UCSD-AML1 (cell line): ENCODE measurements at regions not wholly inside any gene's neighbourhood (a gene's known extent, or its start where the extent isn't known, plus 50 kb on each side); places are given as distances from the start of the nearest gene placed in this dataset.
A peak's percentile ranks its signal among the peaks of the same experiment; 100 is the strongest.
"Not testable (repeated sequence)": the region's sequence is repeated elsewhere in the genome, so short reads cannot be mapped to it uniquely, and the experiment has no call there.

Experiments
- DNase-seq: peaks from one replicate; lab custom pipeline; 2025; ENCODE audit not compliant: unreplicated experiment; lab: John Stamatoyannopoulos, UW

DNA sequence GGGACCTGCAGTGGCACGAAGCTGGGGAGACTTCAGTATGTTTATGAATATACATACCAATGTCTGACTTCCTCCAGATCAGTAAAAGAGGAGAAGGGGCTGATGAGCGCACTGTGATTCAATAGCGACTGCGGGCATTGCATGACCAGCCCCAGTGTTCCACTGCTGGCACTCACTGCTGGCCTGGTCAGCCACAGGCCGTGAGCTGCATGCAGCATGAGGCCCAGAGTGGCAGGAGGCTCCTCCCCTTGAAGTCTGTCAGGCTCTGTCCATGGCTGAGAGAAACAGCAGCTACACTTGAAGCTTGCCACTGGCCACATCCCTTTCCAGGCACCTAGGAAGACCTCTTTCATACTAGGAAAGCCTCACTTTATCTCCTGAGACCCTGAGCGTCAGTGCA lies 265.9 kb upstream of the CDYL start:
- DNase-seq: no peak

DNA sequence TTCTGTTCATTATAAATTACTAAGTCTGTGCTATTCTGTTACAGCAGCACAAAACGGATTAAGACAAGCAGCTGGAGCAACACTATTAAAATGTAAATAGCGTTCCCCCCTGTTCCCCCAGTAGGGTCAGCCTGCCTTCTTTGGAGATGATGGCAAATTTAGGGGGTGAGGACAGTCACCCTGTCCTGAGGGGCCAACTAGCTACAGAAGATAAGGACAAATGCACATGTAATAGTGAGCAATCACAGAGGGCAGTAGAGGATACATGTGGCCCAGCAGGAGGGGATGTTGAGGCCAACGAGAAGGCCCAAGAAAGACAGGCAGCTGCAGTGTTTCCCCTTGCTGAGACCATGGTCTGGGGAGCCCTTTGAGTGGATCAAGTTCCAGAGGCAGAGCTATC lies 266.7 kb upstream of the CDYL start:
- no peak for DNase-seq

DNA sequence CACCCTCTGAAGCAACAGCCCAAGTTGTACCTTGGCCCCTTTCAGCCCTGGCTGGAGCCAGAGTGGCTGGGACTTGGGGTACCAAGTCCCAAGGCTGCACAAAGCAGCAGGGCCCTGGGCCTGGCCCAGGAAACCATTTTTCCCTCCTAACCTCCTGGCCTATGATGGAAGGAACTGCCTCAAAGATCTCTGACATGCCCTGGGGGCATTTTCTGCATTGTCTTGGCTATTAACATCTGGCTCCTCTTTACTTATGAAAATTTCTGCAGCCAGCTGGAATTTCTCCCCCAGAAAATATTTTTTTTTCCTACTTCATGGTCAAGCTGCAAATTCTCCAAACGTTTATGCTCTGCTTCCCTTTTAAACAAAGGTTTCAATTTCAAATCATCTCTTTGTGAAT lies 269.4 kb upstream of the CDYL start:
- no peak for DNase-seq

DNA sequence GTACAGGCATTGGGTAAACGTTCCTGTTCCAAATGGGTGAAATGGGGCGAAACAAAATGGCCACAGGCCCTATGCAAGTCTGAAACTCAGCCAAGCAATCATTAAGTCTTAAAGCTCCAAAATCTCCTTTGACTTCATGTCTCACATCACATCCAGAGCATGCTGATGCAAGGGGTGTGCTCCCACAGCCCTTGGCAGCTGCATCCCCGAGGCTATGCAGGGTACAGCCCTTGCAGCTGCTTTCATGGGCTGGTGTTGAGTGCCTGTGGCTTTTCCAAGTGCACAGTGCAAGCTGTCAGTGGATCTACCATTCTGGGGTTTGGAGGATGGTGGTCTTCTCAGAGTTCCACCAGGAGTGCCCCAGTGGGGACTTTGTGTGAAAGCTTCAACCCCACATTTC lies 270.0 kb upstream of the CDYL start:
- DNase-seq: no peak

DNA sequence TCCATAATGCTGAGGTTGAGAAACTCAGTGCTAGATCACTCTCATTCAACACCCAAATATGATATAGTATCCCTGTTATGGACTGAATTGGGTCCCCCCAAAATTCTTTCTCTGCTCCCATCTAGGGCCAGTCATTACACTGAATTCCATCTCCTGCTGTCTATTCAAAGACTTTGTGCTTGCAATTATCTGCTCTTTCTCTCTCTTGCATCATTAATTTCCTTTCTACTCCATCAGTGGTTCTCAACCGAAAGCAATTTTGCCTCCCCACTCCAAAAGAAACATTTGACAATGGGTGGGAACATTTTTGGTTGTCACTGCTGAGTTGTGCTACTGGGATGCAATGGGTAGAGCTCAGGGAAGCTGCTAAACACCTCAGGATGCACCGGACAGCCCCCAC lies 271.5 kb upstream of the CDYL start:
- DNase-seq: no peak

DNA sequence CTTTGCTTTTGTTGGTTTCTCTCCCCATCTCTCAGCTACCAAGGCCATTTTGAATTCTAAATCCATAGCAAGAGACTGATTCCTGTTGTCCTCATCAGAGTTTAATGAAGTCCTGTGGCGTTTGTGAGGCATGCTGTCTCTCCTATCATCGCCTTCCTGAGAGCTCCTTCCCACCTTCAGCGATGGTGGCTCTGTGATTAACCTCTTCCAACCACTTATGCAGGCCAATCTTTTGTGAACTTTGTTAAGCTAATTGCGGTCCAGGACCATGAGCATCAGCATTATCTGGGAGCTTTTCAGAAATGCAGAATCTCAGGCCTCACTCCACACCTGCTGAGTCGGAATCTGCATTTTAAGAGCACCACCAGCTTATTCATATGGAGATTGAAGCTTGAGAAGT lies 272.5 kb upstream of the CDYL start:
- no peak for DNase-seq

DNA sequence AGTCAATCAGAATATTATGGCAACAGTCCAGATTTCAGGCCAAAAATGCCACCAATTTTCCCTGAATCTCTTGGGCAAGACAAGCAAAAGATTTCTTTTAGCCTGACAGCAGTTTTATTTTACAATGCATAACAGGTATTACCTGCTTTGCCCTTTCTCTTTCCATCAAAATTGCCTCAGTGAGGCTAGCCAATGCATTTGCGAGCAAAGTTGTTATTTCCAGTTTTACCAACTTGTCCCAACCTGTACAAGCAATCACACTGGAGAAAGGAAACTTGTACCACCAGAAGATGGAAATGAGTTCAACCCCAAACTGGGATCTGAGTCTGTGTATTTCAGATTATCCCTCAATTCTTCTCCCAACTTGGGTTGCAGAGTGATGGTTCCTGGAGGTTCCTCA lies 279.9 kb upstream of the CDYL start:
- DNase-seq: no peak

DNA sequence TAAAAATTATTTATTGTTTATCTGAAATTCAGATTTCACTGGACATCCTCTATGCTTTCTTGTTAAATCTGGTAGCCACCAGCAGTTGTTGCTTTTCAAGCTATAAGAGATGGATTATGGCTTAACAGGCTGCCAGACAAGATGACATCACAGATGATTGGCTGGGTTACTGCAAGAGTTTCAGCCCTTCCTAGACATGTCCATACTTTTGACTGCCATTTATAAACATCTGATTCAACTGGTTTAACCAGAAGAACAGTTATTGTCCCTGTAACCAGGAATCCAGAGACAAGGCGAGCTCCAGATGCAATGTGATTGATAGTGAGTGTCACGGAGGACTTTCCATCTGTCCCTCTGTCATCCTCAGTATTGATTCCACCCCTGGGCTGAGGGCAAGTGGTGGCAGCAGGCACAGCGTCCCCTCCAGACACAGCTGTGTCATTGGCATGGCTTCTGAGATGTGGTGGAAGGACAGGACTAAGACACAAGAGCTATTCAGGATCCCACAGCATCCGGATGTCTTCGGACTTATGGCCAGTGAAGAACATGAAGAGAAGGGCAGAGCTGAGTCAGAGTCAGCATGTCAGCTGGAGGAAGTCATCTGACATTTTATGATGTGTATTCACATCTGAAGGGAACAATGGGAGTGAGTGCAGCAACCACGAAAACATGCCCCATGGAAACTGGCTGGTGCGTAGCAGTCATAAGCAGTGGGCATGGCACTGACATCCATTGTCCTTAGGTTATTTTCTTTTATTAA lies 284.5 kb upstream of the CDYL start:
- peak; percentile 19 for DNase-seq

DNA sequence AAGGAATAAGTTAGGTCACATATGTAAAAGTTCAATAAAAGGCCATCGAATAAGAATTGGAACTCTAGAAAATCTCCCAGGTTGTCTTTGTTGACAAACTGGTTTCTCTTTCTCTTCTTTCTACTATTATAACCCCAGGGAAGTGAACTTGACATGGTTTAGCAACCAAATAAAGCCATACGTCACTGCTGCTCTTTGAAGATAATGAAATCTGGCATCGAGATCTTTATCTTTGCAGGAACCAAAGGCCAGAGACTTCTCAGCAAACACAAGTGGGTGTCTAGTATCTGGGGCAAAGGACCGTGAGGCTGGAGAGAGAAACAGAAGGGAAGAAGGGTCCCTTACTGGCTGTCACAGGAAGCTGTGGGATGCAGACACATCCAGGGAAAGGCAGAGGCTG lies 286.7 kb upstream of the CDYL start:
- DNase-seq: no peak

DNA sequence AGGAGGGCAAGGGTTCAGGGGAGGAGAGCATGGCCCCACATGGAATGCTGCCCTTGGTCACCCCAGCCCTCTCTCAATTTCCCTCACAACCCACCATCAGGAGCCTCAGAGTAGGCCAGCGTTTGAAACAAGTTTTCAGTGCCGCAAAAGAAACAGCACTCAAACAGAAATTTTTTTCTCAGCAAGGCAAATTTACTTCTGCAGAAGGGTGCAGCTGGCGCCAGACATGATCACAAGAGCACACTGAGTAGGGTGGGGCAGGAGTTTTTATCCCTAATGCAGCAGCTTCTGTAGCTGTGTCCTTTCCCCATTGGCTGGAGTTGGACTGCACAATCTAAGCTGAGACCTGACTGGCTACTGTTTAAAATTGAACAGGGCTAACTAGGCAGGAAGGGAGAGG lies 287.8 kb upstream of the CDYL start:
- DNase-seq: no peak

DNA sequence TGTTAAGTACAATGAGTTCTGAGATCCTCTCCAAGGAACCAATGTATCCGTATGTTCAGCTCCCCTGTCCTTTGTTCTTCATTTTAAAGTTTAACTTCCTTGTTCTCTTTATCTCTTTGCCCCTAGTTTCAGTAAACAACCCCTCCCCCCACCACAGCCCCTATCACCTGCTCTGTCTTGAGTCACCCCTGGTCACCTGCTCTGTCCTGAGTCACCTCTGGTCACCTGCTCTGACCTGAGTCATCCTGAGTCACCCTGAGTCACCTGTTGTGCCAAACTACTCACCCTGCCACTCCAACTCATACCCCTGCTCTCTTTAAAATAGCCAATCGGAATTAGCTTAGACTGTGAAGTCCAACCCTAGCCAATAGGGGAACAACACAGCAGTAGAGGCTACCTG lies 288.7 kb upstream of the CDYL start:
- no peak for DNase-seq

DNA sequence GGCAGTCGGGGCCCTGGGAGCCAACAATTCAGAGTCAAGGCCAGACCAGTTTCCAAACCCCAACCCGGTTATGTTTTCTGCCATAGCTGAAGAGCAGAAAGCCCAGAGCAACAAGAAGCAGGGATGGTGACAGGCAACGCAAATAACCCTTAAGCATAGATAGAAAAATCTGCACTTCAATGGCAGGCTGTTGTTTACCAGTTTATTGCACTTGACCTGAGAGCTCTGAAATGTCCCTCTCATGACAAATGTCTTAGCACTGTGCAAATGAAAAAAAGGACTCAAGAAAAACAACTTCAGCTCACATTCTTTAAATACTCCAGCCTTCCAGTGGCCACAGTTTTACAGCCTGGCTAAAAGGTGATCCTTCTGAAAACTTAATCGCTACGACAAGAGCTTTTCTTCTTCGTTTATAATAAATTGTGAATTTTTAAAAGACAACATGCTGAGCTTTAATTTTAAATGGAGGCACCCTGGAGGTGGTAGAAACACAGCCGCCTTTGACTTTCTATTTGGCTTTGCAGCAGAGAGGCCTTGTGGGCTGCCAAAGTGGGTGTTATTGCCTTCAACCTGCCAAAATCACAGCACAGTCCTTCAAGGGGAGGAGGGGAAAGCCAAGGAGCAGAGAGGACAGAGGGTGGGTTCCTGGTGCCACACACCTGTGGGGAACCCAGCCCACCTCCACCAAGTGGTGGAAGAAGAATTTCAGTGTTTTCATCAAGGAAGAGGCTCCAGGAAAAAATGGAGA lies 289.5 kb upstream of the CDYL start:
- DNase-seq: no peak

DNA sequence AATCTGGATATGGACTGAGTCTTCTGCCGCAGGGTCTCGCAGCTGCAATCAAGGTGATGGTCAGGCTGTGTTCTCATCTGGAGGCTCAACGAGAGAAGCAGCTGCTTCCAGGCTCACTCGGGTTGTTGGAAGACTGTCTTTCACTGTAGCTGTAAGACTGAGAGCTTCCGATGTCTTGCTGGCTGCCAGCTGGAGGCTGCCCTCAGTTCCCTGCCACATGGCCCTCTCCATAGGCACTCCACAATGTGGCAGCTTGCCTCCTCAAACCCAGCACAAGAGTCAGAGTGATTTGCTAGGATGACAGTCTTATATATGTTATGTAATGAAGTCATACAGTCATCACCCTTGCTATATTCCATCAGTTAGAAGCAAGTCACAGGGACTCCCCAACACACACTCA lies 290.5 kb upstream of the CDYL start:
- no peak for DNase-seq

DNA sequence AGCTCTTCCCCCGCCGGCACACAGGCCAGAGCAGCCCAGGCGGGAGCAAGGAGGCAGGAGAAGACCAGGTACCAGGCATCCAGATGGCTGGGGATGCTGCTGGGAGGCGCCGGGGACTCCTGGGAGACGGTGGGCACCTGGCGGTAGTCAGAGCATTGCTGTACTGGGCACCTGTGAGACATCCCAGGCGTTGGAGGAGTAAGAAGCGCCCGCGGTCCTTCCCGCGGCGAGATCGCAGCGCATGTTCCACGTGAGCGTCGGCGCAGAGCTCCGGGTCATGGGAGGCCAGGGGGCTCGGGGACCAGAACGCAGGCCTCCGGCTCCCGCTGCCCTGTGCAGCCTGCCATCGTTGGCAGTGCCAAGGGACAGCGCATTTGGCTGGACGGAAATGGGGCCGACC lies 293.7 kb upstream of the CDYL start:
- DNase-seq: no peak

DNA sequence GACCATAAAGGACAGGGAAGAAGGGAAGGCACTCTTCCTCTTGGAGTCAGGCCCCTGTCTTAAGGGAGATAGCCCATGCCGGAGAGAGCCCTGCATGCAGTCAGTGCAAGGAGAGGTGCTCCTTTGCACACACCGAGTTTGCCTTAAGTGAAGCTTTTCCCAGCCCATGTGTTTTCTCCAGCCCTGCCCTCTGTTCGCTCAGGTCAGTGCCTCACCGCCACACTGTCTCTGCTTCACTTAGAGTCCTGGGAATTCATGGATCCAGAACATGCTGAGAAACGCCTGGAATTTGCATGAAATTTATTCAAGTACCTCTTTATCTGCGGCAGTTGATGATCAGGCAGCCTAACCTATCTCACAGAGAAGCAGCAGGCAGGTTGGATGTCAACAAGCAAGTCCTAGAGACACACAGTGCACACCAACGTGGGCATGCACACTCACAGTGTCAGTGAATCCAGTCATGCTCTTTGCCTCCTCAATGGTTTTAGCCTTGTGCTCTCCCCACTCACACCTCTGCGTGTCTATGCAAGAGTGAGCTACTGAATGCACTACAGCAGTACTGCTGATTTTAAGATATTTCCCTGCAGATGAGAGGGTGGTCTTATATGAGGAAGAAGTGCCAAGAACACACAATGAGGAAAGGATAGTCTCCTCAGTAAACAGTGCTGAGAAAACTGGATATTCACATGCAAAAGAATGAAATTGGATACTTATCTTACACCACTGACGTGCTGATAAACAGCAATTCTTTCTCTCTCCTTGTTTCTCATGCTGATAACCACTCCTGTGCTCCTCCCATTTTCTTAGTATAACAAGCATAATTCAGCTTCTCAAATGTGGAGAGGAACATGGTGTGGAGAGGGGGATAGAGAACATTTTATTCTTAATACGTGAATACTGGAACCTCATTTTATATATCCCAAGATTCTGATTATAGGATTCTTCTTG lies 295.1 kb upstream of the CDYL start:
- DNase-seq: no peak

DNA sequence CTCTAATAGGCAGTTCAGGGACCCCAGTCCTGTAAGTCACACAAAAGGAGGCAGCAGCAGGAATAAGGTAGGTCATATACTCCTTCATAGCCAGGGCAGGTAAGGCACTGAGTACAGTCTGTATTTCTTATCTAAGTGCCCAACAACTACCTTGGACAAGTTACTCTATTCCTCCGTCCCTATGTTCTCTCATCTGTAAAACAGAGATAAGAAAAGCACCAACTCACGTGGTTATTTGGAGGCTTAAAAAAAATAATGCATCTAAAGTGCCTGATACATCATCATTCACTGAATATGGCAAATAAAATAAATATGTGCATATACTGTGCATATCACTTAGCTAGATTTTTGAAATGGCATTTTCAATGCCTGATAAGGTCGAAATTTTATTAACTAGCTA lies 298.1 kb upstream of the CDYL start:
- no peak for DNase-seq

DNA sequence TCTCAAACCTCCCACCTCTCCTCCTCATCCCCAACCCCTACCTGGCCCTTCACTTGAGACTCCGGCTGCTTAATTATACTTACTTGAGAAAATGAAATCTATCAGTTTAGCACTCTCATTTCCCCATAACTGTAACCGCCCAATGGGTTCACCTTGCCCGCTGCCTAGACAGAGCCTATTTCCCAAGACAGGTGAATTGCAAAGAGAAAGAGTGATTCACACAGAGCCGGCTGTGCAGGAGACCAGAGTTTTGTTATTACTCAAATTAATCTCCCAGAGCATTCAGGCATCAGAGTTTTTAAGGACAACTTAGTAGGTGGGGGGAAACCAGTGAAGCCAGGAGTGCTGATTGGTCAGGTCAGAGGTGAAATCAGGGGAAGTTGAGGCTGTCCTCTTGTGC lies 301.4 kb upstream of the CDYL start:
- DNase-seq: no peak

DNA sequence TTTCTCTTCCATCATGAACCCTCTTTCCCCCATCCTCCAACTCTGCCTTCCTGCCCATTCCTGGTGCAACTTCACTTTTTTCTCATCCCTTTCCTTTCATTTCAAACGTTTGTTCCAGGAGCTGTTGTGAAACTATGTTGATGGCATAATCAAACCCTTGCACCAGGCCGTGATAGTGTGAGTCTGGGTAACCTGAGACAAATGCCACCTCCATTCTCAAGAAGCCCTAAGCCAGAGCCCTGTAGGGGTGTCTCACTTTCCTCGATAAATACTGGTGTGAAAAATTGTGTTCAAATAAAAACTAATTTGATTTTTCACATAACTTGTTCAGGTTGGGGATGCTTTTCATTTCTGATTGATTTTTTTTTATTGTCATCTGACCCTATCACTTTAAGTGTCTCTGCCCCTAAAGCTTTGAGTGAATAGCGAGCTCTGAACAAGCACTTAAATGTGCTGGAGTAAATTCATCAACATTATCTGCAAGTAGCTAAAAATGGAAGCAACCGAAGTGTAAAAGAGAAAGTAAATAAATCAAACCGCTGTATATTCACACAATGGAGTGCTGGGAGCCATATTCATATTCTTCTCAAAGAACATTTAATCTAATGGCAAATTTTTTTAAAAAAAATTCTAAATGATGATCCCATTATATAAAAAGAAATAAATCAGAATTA lies 303.1 kb upstream of the CDYL start:
- no peak for DNase-seq

DNA sequence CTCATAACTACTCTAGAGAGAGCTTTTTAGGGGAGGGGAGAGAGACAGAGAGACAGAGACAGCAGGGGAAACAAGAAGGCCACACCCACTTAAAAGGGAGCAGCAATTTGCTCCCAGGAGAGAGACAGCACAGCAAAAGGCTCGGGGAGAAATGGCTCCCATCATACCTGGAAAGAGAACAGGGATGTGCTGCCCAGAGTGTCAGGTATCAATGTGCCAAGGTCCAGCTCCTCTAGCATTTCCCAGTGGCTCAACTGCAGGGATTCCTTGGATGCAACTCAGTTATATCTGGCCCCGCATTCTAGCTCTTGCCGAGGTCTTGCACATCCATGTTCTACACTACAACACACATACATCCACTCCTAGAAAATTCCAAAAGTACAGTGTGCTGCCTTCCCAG lies 304.0 kb upstream of the CDYL start:
- no peak for DNase-seq

DNA sequence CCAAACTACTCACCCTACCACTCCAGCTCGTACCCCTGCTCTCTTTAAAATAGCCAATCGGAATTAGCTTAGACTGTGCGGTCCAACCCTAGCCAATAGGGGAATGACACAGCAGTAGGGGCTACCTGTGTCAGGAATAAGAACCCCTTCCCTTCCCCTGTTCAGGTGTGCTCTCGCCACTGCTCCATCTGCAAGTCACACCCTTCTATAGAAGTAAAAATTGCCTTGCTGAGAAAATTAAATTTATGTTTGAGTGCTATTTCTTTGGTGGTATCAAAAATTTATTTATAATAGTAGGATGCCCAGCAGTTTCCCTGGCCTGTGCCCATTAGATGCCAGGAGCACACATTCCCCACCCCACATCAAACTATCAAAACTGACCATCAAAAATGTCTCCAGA lies 304.7 kb upstream of the CDYL start:
- DNase-seq: not testable (repeated sequence)

DNA sequence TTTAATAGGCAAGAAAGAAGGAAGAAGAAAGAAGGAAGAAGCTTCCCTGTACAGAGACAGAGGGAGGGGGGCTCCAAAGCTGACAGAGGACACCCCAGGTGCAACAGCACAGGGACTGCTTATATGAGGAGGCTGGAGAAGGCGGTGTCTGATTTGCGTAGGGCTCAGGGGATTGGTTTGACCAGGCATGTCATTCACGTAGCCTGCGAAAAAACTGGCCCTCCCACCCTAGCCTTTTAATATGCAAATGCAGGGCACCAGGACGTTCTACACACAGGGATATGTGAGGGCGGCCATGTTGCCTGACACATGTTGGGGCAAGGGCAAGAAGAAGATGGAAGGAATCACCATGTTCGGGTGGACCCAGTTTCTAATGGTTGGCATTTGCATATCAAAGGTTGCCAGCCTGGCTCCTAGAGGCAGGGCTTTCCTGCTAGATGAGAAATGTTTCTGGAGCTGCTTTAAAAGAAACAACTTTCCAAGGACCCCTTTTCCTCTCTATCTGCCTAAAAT lies 305.4 kb upstream of the CDYL start:
- DNase-seq: no peak
